Right lobe of liver (tissue), 4 donors: ENCODE measurements at regions not wholly inside any gene's neighbourhood (a gene's known extent, or its start where the extent isn't known, plus 50 kb on each side); places are given as distances from the start of the nearest gene placed in this dataset.

Experiments
- CTCF ChIP-seq, 4 donors: fragments of 200-600 bp in 3 of 4; fragments of 450-650 bp in 1 of 4; IDR thresholded peaks; one replicate each; pipeline versions ENCODE4 v1.5.1 to v1.8.0; 2016 to 2022; ENCODE audit warnings: antibody characterized with exemption in 4 of 4, mild to moderate bottlenecking in 2 of 4
- POLR2A ChIP-seq: fragments of 450-650 bp; IDR thresholded peaks from one replicate; pipeline ENCODE4 v1.6.1; 2017; ENCODE audit warnings: antibody characterized with exemption, mild to moderate bottlenecking
- donor health status: DM: no; HTN: no; CAD: no.
- donor health status: DM: no; HTN: no; CAD: no.
- donor health status: DM: no; HTN: yes; CAD: no.

GRCh38 chr3:127044996-127045395 is 62.1 kb downstream of the PLXNA1 start:
- TF ChIP-seq CTCF (IDR thresholded peaks at IDR 0.05) (no peak), POLR2A (no peak)
